Mesenchymal stem cell (in vitro differentiated cells and primary cell): ENCODE measurements at regions not wholly inside any gene's neighbourhood (a gene's known extent, or its start where the extent isn't known, plus 50 kb on each side); places are given as distances from the start of the nearest gene placed in this dataset.

Experiments
- DNase-seq: peaks from one replicate; pipeline ENCODE4 v3.0.0-alpha.2; 2013
- H2AFZ ChIP-seq: one replicate; pipeline ENCODE4 v1.6.1; 2013; ENCODE audit warnings: low read depth, mild to moderate bottlenecking, control low read depth, inconsistent platforms, low read length, moderate library complexity
- H2AK5ac ChIP-seq: 2 replicates; pipeline ENCODE4 v1.6.1; 2013; ENCODE audit warnings: low read length, moderate library complexity, mild to moderate bottlenecking, inconsistent platforms; ENCODE audit not compliant: severe bottlenecking
- H2BK120ac ChIP-seq: one replicate; pipeline ENCODE4 v1.6.1; 2013; ENCODE audit warnings: low read depth, mild to moderate bottlenecking, inconsistent platforms, low read length, moderate library complexity
- H2BK12ac ChIP-seq, 2 experiments: one replicate each; pipeline ENCODE4 v1.6.1; 2013; ENCODE audit warnings: inconsistent platforms in 2 of 2, low read length in 2 of 2, mild to moderate bottlenecking in 2 of 2, moderate library complexity in 2 of 2, control low read depth in 1 of 2
- H2BK15ac ChIP-seq: one replicate; pipeline ENCODE4 v1.6.1; 2013; ENCODE audit warnings: mild to moderate bottlenecking, low read depth, inconsistent platforms; ENCODE audit not compliant: poor library complexity, severe bottlenecking
- H2BK5ac ChIP-seq: 2 replicates; pipeline ENCODE4 v1.6.1; 2013; ENCODE audit warnings: low read depth, mild to moderate bottlenecking, low read length, control low read depth, inconsistent platforms; ENCODE audit not compliant: poor library complexity, severe bottlenecking
- H3K14ac ChIP-seq, 2 experiments: one replicate each; pipeline ENCODE4 v1.6.1; 2013; ENCODE audit warnings: inconsistent platforms in 2 of 2, low read length in 2 of 2, control low read depth in 1 of 2, mild to moderate bottlenecking in 1 of 2, moderate library complexity in 1 of 2
- H3K18ac ChIP-seq, 2 experiments: one replicate each; pipeline ENCODE4 v1.6.1; 2013; ENCODE audit warnings: inconsistent platforms in 2 of 2, low read length in 2 of 2, control low read depth in 1 of 2, low read depth in 1 of 2, mild to moderate bottlenecking in 1 of 2
- H3K23ac ChIP-seq, 2 experiments: one replicate each; pipeline ENCODE4 v1.6.1; 2013; ENCODE audit warnings: inconsistent platforms in 2 of 2, low read length in 2 of 2, mild to moderate bottlenecking in 2 of 2, moderate library complexity in 2 of 2, control low read depth in 1 of 2
- H3K27ac ChIP-seq: 2 replicates; pipeline ENCODE4 v1.5.1; 2013; ENCODE audit warnings: mild to moderate bottlenecking, moderate library complexity, low read length, control low read depth, inconsistent platforms; ENCODE audit not compliant: poor library complexity, severe bottlenecking
- H3K27me3 ChIP-seq, 2 experiments: 2 replicates each; pipeline versions ENCODE4 v1.6.1 to v1.7.0; 2013; ENCODE audit warnings: low read length in 2 of 2, mild to moderate bottlenecking in 2 of 2, moderate library complexity in 2 of 2, control low read depth in 1 of 2, inconsistent platforms in 1 of 2; ENCODE audit not compliant: control insufficient read depth in 1 of 2, insufficient read depth in 1 of 2
- H3K36me3 ChIP-seq, 2 experiments: 2 replicates each; pipeline versions ENCODE4 v1.6.1 to v1.7.0; 2013; ENCODE audit warnings: low read length in 2 of 2, control low read depth in 1 of 2, inconsistent platforms in 1 of 2, low read depth in 1 of 2, mild to moderate bottlenecking in 1 of 2; ENCODE audit not compliant: insufficient read depth in 2 of 2, control insufficient read depth in 1 of 2
- H3K4ac ChIP-seq, 2 experiments: one replicate each; pipeline ENCODE4 v1.6.1; 2013; ENCODE audit warnings: inconsistent platforms in 2 of 2, low read length in 2 of 2, mild to moderate bottlenecking in 2 of 2, moderate library complexity in 2 of 2, control low read depth in 1 of 2, low read depth in 1 of 2
- H3K4me1 ChIP-seq: 2 replicates; pipeline ENCODE4 v1.6.1; 2013; ENCODE audit warnings: low read depth, low read length, control low read depth; ENCODE audit not compliant: control insufficient read depth, insufficient read depth
- H3K4me2 ChIP-seq: 2 replicates; pipeline ENCODE4 v1.6.1; 2013; ENCODE audit warnings: low read length, mild to moderate bottlenecking, inconsistent platforms; ENCODE audit not compliant: poor library complexity, severe bottlenecking
- H3K4me3 ChIP-seq, 2 experiments: 2 replicates each; pipeline versions ENCODE4 v1.5.1 to v1.7.0; 2013; ENCODE audit warnings: low read length in 2 of 2, mild to moderate bottlenecking in 2 of 2, control low read depth in 1 of 2, low read depth in 1 of 2; ENCODE audit not compliant: insufficient read depth in 1 of 2
- H3K79me1 ChIP-seq: replicated peaks from 2 replicates; pipeline ENCODE4 v1.6.1; 2013; ENCODE audit warnings: mild to moderate bottlenecking, control low read depth, low read length, inconsistent platforms; ENCODE audit not compliant: poor library complexity, severe bottlenecking
- H3K9ac ChIP-seq: 2 replicates; pipeline ENCODE4 v1.7.0; 2013; ENCODE audit warnings: mild to moderate bottlenecking, low read length, moderate library complexity
- H3K9me3 ChIP-seq: 2 replicates; pipeline ENCODE4 v1.7.0; 2013; ENCODE audit warnings: mild to moderate bottlenecking, low read length; ENCODE audit not compliant: control insufficient read depth
- H4K8ac ChIP-seq: one replicate; pipeline ENCODE4 v1.6.1; 2013; ENCODE audit warnings: inconsistent platforms, mild to moderate bottlenecking, low read length, moderate library complexity
- H4K91ac ChIP-seq: one replicate; pipeline ENCODE4 v1.6.1; 2013; ENCODE audit warnings: mild to moderate bottlenecking, low read length, inconsistent platforms
- WGBS: methylation state at CpG from one replicate; pipeline ENCODE4 v1.1.7; 2013; ENCODE audit warnings: mixed read lengths; 5-methylcytosine and 5-hydroxymethylcytosine counted together

DNA sequence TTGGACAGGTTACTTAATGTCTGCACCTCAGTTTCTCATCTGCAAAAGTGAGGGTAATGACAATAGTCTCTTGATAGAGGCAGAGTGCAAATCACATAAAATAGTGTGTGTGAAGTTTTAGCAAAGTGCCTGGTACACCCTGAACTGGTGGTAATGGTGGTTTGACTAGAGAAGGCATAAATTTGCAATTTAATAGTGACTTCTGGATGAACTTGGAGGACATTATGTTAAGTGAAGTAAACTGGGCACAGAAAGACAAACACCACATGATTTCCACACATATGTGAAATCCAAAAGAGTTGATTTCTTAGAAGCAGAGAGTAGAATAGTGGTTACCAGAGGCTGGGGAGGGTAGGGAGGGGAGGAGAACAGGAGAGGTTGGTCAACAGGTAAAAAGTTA lies 54.8 kb upstream of the FUT8 start:
- no peaks in the 10 kb centered on the region for H3K79me1 ChIP-seq
- H3K27me3 ChIP-seq, result no peaks in the 10 kb centered on the region
- no peak overlapping the region for H2BK5ac ChIP-seq
- H4K8ac ChIP-seq, result no peak overlapping the region
- no peak overlapping the region for H2BK15ac ChIP-seq
- H3K23ac ChIP-seq, result no peak overlapping the region
- no peak overlapping the region for H3K9ac ChIP-seq
- no peak overlapping the region for H3K18ac ChIP-seq
- no peak overlapping the region for H2BK12ac ChIP-seq
- H3K4me2 ChIP-seq, result no peak overlapping the region
- H3K27ac ChIP-seq, result no peak overlapping the region
- H3K4me3 ChIP-seq, result no peak overlapping the region
- H3K36me3 ChIP-seq, result no peaks in the 10 kb centered on the region
- H2BK120ac ChIP-seq, result no peak overlapping the region
- H4K91ac ChIP-seq, result no peak overlapping the region
- no peak overlapping the region for H2AK5ac ChIP-seq
- peaks cover 8% of the 10 kb centered on the region for H3K4me1 ChIP-seq
- H3K14ac ChIP-seq, result no peak overlapping the region
- H3K9me3 ChIP-seq, result no peaks in the 10 kb centered on the region
- no peak overlapping the region for H2AFZ ChIP-seq
- no peak overlapping the region for H3K4ac ChIP-seq
- no peak for DNase-seq

DNA sequence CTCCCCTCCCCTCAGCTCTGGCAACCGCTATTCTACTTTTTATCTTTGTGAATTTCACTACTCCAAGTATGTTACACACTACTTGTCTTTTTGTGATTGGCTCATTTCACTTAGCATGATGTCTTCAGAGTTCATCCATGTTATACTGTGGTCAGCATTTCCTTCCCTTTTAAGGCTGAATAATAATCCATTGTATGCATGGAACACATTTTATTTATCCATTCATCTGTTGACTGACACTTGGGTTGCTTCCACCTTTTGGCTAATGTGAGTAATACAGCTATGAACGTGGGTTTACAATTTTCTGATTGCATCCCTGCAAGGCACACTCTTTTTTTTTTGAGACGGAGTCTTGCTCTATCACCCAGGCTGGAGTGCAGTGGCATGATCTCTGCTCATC lies 53.0 kb upstream of the FUT8 start:
- Histone ChIP-seq H2BK12ac (no peak overlapping the region), H3K36me3 (no peaks in the 10 kb centered on the region), H2BK120ac (no peak overlapping the region), H4K8ac (no peak overlapping the region), H4K91ac (no peak overlapping the region), H3K23ac (no peak overlapping the region), H2AFZ (no peak overlapping the region), H3K27ac (no peak overlapping the region), H3K14ac (no peak overlapping the region), H3K9me3 (no peaks in the 10 kb centered on the region), H3K4me2 (no peak overlapping the region), H3K4ac (no peak overlapping the region), H2BK5ac (no peak overlapping the region), H3K27me3 (no peaks in the 10 kb centered on the region), H3K4me1 (peaks cover 5% of the 10 kb centered on the region), H3K18ac (no peak overlapping the region), H2BK15ac (no peak overlapping the region), H2AK5ac (no peak overlapping the region), H3K79me1 (no peaks in the 10 kb centered on the region), H3K4me3 (no peak overlapping the region), H3K9ac (no peak overlapping the region)
- no peak for DNase-seq
- 68% methylated on average over 3 of the region's 3 CpGs for WGBS

DNA sequence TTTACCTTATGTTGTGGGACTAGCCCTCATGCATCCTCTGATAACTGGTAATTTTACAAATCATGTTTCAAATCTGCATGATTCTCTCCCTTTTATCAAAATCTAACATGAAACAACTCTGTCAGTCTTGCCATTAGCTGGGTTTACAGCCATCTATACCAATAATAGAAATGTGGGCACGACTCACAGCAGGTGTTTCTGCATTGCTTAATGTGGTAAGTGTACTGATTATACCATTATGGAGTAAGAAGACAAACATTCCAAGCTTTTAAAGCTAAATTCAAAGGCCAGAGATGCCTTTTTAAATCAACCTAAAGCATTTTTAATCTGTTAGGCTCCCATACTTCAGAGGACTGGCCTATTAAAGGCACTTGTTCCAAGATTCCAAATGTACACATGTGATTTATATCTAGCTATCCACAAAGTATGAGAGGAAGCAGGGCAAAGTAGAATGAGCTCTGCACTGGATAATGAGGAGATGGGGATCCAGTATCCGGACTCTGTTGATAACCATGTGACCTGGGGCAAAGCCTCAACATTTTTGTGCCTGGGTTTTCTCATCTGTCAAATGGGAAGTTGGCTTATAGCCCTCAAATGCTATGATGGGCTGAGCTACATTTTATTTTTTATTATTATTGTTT lies 52.3 kb upstream of the FUT8 start:
- Histone ChIP-seq H3K9me3 (no peaks in the 10 kb centered on the region), H3K14ac (no peak overlapping the region), H3K4me1 (peaks cover 5% of the 10 kb centered on the region), H3K23ac (no peak overlapping the region), H2BK12ac (no peak overlapping the region), H2BK120ac (no peak overlapping the region), H3K79me1 (no peaks in the 10 kb centered on the region), H3K36me3 (no peaks in the 10 kb centered on the region), H3K4ac (no peak overlapping the region), H2AK5ac (no peak overlapping the region), H3K18ac (no peak overlapping the region), H4K8ac (no peak overlapping the region), H2BK15ac (no peak overlapping the region), H4K91ac (no peak overlapping the region), H3K4me2 (no peak overlapping the region), H2BK5ac (no peak overlapping the region), H3K4me3 (no peak overlapping the region), H3K27me3 (no peaks in the 10 kb centered on the region), H3K9ac (no peak overlapping the region), H3K27ac (no peak overlapping the region), H2AFZ (no peak overlapping the region)
- 72% methylated on average over 1 of the region's 2 CpGs for WGBS
- DNase-seq, result no peak

DNA sequence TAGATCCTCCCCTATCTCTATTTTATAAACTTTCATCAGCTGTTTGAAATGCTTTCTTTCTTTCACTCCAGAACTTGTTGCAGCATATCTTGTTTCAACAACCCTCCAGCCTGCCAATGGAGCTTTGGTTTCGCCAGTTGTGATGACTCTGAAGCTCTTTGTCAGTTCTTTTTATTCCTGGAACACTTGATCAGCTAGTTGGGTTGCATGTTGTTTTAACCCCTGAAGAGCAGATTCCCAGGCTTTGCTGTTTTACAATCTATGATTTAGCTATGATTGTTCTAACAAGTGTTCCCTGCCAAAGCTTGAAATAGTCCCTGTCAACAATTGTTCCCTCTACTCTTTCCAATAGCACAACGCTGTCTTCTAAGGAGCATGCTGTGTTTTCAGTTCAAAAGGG lies 50.6 kb upstream of the FUT8 start:
- Histone ChIP-seq H3K4ac (no peak overlapping the region), H2AFZ (no peak overlapping the region), H3K27ac (no peak overlapping the region), H3K27me3 (no peaks in the 10 kb centered on the region), H3K79me1 (no peaks in the 10 kb centered on the region), H3K4me1 (no peaks in the 10 kb centered on the region), H3K14ac (peak overlapping the region in 1 of 2 experiments; percentile 59), H4K91ac (no peak overlapping the region), H2BK5ac (no peak overlapping the region), H4K8ac (no peak overlapping the region), H2BK120ac (no peak overlapping the region), H3K18ac (no peak overlapping the region), H3K9ac (peak overlapping the region; percentile 44), H3K4me2 (no peak overlapping the region), H3K23ac (no peak overlapping the region), H2AK5ac (no peak overlapping the region), H2BK12ac (no peak overlapping the region), H3K4me3 (peak overlapping the region in 1 of 2 experiments; percentile 26), H2BK15ac (no peak overlapping the region), H3K9me3 (no peaks in the 10 kb centered on the region), H3K36me3 (no peaks in the 10 kb centered on the region)
- DNase-seq, result peak; percentile 63
- 87% methylated on average over 2 of the region's 2 CpGs for WGBS
